GM21390 (cell line): ENCODE measurements at regions not wholly inside any gene's neighbourhood (a gene's known extent, or its start where the extent isn't known, plus 50 kb on each side); places are given as distances from the start of the nearest gene placed in this dataset.

Experiments used
- ATAC-seq: cut with Tn5 transposase; IDR thresholded peaks from one replicate; pipeline ENCODE4 v1.9.1; 2021; ENCODE audit not compliant: unreplicated experiment

GRCh38 chr4:28354880-28355656 is 1494.4 kb downstream of the STIM2 start:
- no peak for ATAC-seq

- no peak for ATAC-seq
Observed at GRCh38 chr4:28357990-28358389, 1497.3 kb downstream of the STIM2 start.

GRCh38 chr4:28358606-28359005 is 1498.0 kb downstream of the STIM2 start:
- ATAC-seq, result no peak

GRCh38 chr4:28360681-28361080 is 1500.0 kb downstream of the STIM2 start:
- no peak for ATAC-seq

- ATAC-seq, result no peak
Observed at GRCh38 chr4:28362169-28362568, 1501.5 kb downstream of the STIM2 start.

GRCh38 chr4:28369499-28369898 is 1508.9 kb downstream of the STIM2 start:
- ATAC-seq, result no peak

GRCh38 chr4:28373191-28373590 is 1512.5 kb downstream of the STIM2 start:
- ATAC-seq, result no peak

- ATAC-seq, result no peak
Observed at GRCh38 chr4:28373601-28374000, 1513.0 kb downstream of the STIM2 start.

- ATAC-seq, result no peak
Observed at GRCh38 chr4:28378109-28378830, 1517.6 kb downstream of the STIM2 start.

GRCh38 chr4:28385801-28386200 is 1525.2 kb downstream of the STIM2 start:
- ATAC-seq, result no peak

- ATAC-seq, result no peak
Observed at GRCh38 chr4:28386776-28387175, 1526.1 kb downstream of the STIM2 start.

GRCh38 chr4:28388471-28388870 is 1527.8 kb downstream of the STIM2 start:
- ATAC-seq, result no peak

GRCh38 chr4:28391877-28392276 is 1531.2 kb downstream of the STIM2 start:
- ATAC-seq, result no peak

GRCh38 chr4:28402751-28403150 is 1542.1 kb downstream of the STIM2 start:
- ATAC-seq, result no peak

GRCh38 chr4:28421221-28421620 is 1560.6 kb downstream of the STIM2 start:
- ATAC-seq, result no peak

GRCh38 chr4:28426251-28426650 is 1565.6 kb downstream of the STIM2 start:
- ATAC-seq, result no peak

- no peak for ATAC-seq
Observed at GRCh38 chr4:28427306-28428085, 1566.9 kb downstream of the STIM2 start.

- no peak for ATAC-seq
Observed at GRCh38 chr4:28432348-28433025, 1571.8 kb downstream of the STIM2 start.

- no peak for ATAC-seq
Observed at GRCh38 chr4:28435314-28435713, 1574.7 kb downstream of the STIM2 start.

GRCh38 chr4:28436191-28437080 is 1575.8 kb downstream of the STIM2 start:
- no peak for ATAC-seq
